Calu3 (cell line): ENCODE measurements at regions not wholly inside any gene's neighbourhood (a gene's known extent, or its start where the extent isn't known, plus 50 kb on each side); places are given as distances from the start of the nearest gene placed in this dataset.

Experiments used
- BruUV-seq: library from RNA; stranded (reverse); fragments of 400-500 nt; replicated peaks from 2 replicates; lab custom pipeline; 2021; lab: Mats Ljungman, UMichigan
- CTCF ChIA-PET: fragments of 300-600 bp; sonication (Branson Sonifier 250); formaldehyde crosslinking; loops from one replicate; lab custom pipeline; 2022; ENCODE audit warnings: antibody characterized with exemption; lab: Charles Lee
- DNase-seq: peaks from one replicate; pipeline ENCODE4 v3.0.0; 2022
- H3K27ac Mint-ChIP-seq: one replicate; pipeline ENCODE4 v1.8.0; 2022; ENCODE audit warnings: mixed read lengths; ENCODE audit not compliant: unreplicated experiment
- H3K27me3 Mint-ChIP-seq: one replicate; pipeline ENCODE4 v1.8.0; 2022; ENCODE audit warnings: mixed read lengths; ENCODE audit not compliant: unreplicated experiment
- H3K36me3 Mint-ChIP-seq: one replicate; pipeline ENCODE4 v1.8.0; 2022; ENCODE audit warnings: mild to moderate bottlenecking, moderate library complexity, mixed read lengths; ENCODE audit not compliant: insufficient read depth, unreplicated experiment
- H3K4me1 Mint-ChIP-seq: one replicate; pipeline ENCODE4 v1.8.0; 2022; ENCODE audit warnings: mild to moderate bottlenecking, low read depth, mixed read lengths; ENCODE audit not compliant: unreplicated experiment
- H3K4me3 Mint-ChIP-seq: one replicate; pipeline ENCODE4 v1.8.0; 2022; ENCODE audit warnings: mild to moderate bottlenecking, low read depth, moderate library complexity, mixed read lengths; ENCODE audit not compliant: unreplicated experiment
- H3K9me3 Mint-ChIP-seq: one replicate; pipeline ENCODE4 v1.8.0; 2022; ENCODE audit warnings: low read depth, mixed read lengths; ENCODE audit not compliant: unreplicated experiment
- intact Hi-C: fragments of 100-400 bp; cut with micrococcal nuclease; formaldehyde crosslinking; loops from one replicate; pipeline ENCODE4 v1.10.0; 2022; ENCODE audit not compliant: unreplicated experiment
- TF ChIP-seq, protein P1 (sequence below): fragments of 200-600 bp; IDR thresholded peaks from one replicate; pipeline ENCODE4 v1.8.0; 2022; ENCODE audit warnings: antibody characterized with exemption; ENCODE audit not compliant: unreplicated experiment

DNA sequence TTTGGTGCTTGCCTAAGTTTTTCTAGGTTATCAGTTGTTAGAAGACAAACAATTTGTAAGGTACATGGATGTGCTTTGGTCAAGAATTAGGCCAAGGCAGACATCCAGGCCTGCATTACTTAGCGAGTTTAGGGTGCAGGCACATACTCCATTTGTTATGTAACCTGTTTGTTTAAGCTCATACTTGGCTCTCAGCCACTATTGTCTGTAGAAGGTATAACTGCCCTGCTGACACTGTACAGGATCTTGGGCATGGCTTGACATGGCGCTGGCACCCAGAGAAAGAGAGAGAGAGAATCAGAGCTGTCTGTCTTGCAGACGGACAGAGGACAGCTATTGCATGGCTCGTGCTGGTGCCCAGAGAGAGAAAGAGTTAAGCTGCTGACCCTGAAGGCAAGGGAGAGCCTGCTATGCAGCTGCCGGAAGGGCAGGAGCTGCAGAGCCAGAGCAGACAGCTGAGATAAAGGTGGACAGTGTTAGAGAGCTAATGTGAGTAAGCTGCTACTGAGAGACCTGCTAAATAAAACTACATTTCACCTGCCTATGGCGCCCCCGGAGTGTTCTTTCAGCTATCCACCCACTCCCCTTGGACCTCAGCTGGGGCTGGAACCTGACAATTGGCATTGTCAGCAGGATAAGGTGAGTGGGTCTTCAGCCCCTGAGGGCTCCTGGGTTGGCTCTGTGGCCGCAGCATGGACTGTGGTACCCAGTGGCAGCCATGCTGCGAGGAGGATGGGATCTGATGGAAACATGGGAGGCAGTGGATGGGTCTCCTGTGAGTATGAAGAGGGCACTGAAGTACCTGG is 120.9 kb upstream of the TMEM106B start:
- TF ChIP-seq, protein P1, sequence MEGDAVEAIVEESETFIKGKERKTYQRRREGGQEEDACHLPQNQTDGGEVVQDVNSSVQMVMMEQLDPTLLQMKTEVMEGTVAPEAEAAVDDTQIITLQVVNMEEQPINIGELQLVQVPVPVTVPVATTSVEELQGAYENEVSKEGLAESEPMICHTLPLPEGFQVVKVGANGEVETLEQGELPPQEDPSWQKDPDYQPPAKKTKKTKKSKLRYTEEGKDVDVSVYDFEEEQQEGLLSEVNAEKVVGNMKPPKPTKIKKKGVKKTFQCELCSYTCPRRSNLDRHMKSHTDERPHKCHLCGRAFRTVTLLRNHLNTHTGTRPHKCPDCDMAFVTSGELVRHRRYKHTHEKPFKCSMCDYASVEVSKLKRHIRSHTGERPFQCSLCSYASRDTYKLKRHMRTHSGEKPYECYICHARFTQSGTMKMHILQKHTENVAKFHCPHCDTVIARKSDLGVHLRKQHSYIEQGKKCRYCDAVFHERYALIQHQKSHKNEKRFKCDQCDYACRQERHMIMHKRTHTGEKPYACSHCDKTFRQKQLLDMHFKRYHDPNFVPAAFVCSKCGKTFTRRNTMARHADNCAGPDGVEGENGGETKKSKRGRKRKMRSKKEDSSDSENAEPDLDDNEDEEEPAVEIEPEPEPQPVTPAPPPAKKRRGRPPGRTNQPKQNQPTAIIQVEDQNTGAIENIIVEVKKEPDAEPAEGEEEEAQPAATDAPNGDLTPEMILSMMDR = no peak
- no peak overlapping the region for H3K27ac Mint-ChIP-seq
- H3K9me3 Mint-ChIP-seq = peaks cover 2% of the 10 kb centered on the region
- CTCF ChIA-PET = no interaction called here
- no peak for DNase-seq
- H3K4me3 Mint-ChIP-seq = no peak overlapping the region
- H3K27me3 Mint-ChIP-seq = no peaks in the 10 kb centered on the region
- H3K36me3 Mint-ChIP-seq = no peaks in the 10 kb centered on the region
- peaks cover 8% of the 10 kb centered on the region for H3K4me1 Mint-ChIP-seq
- intact Hi-C loops = no loop called here
- no TSS peak for BruUV-seq

DNA sequence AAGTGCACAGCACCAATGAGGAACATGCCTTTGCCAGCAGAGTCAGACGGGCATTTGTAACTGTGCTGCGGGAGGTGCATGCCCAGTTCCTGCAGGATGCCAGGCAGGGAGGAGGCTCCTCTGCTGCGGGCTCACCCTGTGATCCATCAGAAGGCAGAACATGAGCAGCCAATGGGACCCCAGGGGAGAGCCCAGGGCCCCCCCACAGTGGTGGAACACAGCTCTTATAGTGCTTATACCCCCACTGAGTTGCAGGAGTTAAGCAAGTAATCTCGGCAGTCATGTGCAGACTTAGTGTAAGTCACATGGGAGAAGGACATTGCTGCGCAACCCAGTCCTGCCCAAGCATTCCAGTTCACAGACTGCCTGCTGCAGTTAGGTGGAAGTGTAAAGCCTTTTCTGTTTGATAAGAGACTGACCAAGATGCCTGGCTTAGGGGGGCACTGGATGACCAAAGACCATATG is 120.3 kb upstream of the TMEM106B start:
- Mint-ChIP-seq H3K9me3 (peaks cover 2% of the 10 kb centered on the region), H3K4me3 (no peak overlapping the region), H3K27me3 (no peaks in the 10 kb centered on the region), H3K4me1 (peaks cover 8% of the 10 kb centered on the region), H3K36me3 (no peaks in the 10 kb centered on the region), H3K27ac (no peak overlapping the region)
- DNase-seq = no peak
- CTCF ChIA-PET = no interaction called here
- BruUV-seq = no TSS peak
- TF ChIP-seq, protein P1 = no peak
- intact Hi-C loops = no loop called here

DNA sequence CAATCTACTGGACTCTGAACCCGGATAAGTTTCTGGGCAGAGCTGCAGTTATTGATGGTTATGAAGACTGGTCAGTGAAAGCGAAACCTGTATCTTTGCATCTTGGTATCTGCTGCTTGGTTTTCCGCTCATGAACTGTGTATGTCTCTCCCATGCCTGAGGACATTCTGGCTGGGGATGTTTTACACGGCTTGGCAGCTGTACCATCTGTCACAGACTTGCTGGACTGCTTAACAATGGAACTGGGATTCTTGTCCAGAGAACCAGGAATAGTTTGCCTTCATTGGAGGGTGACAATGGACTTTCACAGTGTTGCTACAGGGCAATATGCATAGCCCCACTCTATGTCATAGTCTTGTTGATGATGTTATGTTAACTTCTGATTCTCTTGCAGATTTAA is 119.9 kb upstream of the TMEM106B start:
- peaks cover 1% of the 10 kb centered on the region for H3K9me3 Mint-ChIP-seq
- H3K27me3 Mint-ChIP-seq = no peaks in the 10 kb centered on the region
- H3K4me3 Mint-ChIP-seq = no peak overlapping the region
- no peak overlapping the region for H3K27ac Mint-ChIP-seq
- CTCF ChIA-PET = no interaction called here
- peaks cover 8% of the 10 kb centered on the region for H3K4me1 Mint-ChIP-seq
- intact Hi-C loops = no loop called here
- TF ChIP-seq, protein P1 = no peak
- H3K36me3 Mint-ChIP-seq = no peaks in the 10 kb centered on the region
- no peak for DNase-seq
- BruUV-seq = no TSS peak

DNA sequence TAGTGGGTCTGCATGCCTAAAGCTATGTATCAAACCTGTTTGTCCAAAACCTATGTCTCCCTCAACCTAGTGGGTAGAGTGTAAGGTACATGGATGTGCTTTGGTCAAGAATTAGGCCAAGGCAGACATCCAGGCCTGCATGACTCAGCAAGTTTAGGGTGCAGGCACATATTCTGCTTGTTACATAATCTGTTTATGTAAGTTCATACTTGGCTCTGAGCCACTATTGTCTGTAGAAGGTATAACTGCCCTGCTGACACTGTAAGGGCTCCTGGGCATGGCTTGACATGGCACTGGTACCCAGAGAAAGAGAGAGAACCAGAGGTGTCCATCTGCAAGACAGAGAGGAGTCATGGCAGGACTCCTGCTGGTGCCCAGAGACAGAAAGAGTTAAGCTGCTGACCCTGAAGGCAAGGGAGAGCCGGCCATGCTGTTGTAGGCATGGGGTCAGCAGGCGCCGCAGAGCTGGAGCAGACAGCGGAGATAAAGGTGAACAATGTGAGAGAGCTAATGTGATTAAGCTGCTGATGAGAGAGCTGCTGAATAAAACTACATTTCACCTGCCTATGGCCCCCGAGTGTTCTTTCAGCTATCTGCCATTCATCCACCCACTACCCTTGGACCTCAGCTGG is 118.5 kb upstream of the TMEM106B start:
- TF ChIP-seq, protein P1 = no peak
- intact Hi-C loops = no loop called here
- no peak overlapping the region for H3K4me3 Mint-ChIP-seq
- no peak overlapping the region for H3K27ac Mint-ChIP-seq
- H3K27me3 Mint-ChIP-seq = no peaks in the 10 kb centered on the region
- peaks cover 8% of the 10 kb centered on the region for H3K4me1 Mint-ChIP-seq
- CTCF ChIA-PET = interaction anchor here (0.7 to 1.9 kb wide), 2 partner anchors 10 to 17 kb away, joined by 3 to 5 read pairs; no protein-coding TSS in a partner anchor
- no peaks in the 10 kb centered on the region for H3K36me3 Mint-ChIP-seq
- DNase-seq = no peak
- no TSS peak for BruUV-seq
- no peaks in the 10 kb centered on the region for H3K9me3 Mint-ChIP-seq
